ENCODE measurements at regions not wholly inside any gene's neighbourhood (a gene's known extent, or its start where the extent isn't known, plus 50 kb on each side); places are given as distances from the start of the nearest gene placed in this dataset.

- Histone ChIP-seq H2AFZ (ENCODE audit: low read depth, low read length, severe bottlenecking) (no peak overlapping the region), H3K27ac (ENCODE audit: low read depth, low read length) (no peak overlapping the region), H3K9me3 (ENCODE audit: insufficient read depth, low read length) (no peaks in the 10 kb centered on the region), H3K79me2 (ENCODE audit: insufficient read depth, low read length) (no peaks in the 10 kb centered on the region), H3K9me2 (replicated peaks; ENCODE audit: insufficient read depth, low read length) (no peaks in the 10 kb centered on the region), H4K20me1 (ENCODE audit: low read depth, low read length) (no peaks in the 10 kb centered on the region), H3K36me3 (ENCODE audit: low read length) (no peaks in the 10 kb centered on the region), H3K4me2 (ENCODE audit: low read depth, low read length, poor library complexity, severe bottlenecking) (no peak overlapping the region), H3K9ac (ENCODE audit: low read length) (no peak overlapping the region), H3K27me3 (ENCODE audit: low read length) (no peaks in the 10 kb centered on the region), H3K4me3 (ENCODE audit: insufficient read depth, low read length, poor library complexity, severe bottlenecking) (no peak overlapping the region), H3F3A (ENCODE audit: insufficient read depth) (no peaks in the 10 kb centered on the region)
- no peak for TF ChIP-seq EZH2phosphoT487 (conservative IDR thresholded peaks at IDR 0.05; ENCODE audit: low read length)
- TF ChIP-seq, protein P1, sequence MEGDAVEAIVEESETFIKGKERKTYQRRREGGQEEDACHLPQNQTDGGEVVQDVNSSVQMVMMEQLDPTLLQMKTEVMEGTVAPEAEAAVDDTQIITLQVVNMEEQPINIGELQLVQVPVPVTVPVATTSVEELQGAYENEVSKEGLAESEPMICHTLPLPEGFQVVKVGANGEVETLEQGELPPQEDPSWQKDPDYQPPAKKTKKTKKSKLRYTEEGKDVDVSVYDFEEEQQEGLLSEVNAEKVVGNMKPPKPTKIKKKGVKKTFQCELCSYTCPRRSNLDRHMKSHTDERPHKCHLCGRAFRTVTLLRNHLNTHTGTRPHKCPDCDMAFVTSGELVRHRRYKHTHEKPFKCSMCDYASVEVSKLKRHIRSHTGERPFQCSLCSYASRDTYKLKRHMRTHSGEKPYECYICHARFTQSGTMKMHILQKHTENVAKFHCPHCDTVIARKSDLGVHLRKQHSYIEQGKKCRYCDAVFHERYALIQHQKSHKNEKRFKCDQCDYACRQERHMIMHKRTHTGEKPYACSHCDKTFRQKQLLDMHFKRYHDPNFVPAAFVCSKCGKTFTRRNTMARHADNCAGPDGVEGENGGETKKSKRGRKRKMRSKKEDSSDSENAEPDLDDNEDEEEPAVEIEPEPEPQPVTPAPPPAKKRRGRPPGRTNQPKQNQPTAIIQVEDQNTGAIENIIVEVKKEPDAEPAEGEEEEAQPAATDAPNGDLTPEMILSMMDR (IDR thresholded peaks at IDR 0.05; ENCODE audit: insufficient read depth, low read length, poor library complexity, severe bottlenecking): no peak
Observed at GRCh38 chr2:16282511-16282910, 342.2 kb downstream of the MYCN start.

DNA sequence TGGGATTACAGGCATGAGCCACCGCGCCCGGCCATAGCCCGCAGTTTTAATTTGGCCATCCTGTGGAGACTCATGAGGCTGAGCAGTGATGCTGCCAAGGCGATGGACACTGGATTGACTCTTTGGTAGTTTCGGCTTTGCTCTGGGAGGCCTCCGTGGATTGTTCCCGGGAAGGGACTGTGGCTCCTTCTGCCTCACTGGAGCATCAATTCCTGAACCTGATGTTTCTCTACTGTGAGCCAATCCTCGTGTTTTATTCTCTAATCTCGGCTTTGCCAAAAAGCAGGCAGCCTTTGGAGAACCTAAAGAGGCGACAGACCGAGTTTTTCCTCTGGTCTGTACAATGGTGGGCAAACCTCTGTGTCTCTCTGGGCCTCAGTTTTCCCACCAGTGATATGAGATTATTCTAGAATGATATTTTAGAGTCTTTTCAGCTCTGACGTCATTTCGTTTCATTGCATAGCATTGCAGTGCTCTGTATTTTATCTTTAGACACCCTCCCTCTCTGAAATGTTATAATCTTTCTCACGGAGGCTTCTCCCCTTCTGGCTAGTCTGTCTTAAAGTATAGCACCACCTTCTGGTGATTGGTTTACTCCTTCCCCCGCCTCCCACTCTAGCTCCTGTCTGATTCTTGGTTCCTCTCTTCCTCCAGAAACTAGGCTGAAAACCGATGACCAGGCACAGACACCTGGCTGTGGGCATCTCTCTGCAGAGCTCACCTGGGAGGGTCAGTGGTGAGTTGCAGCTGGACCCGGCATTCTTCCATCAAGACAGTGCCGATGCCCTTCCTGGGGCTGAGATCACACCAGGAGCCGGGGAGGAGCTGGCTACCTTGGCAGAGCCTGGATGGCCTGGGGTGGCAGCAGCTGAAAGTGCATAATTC, 341.3 kb downstream of the MYCN start:
- Histone ChIP-seq H3K9me3 (ENCODE audit: insufficient read depth, low read length) (no peaks in the 10 kb centered on the region), H3K36me3 (ENCODE audit: low read length) (no peaks in the 10 kb centered on the region), H3K27ac (ENCODE audit: low read depth, low read length) (no peak overlapping the region), H3K4me2 (ENCODE audit: low read depth, low read length, poor library complexity, severe bottlenecking) (no peak overlapping the region), H3K9ac (ENCODE audit: low read length) (no peak overlapping the region), H2AFZ (ENCODE audit: low read depth, low read length, severe bottlenecking) (no peak overlapping the region), H3K27me3 (ENCODE audit: low read length) (no peaks in the 10 kb centered on the region), H3K9me2 (replicated peaks; ENCODE audit: insufficient read depth, low read length) (no peaks in the 10 kb centered on the region), H3K79me2 (ENCODE audit: insufficient read depth, low read length) (no peaks in the 10 kb centered on the region), H3F3A (ENCODE audit: insufficient read depth) (no peaks in the 10 kb centered on the region), H4K20me1 (ENCODE audit: low read depth, low read length) (no peaks in the 10 kb centered on the region), H3K4me3 (ENCODE audit: insufficient read depth, low read length, poor library complexity, severe bottlenecking) (no peak overlapping the region)
- no peak for TF ChIP-seq EZH2phosphoT487 (conservative IDR thresholded peaks at IDR 0.05; ENCODE audit: low read length)

DNA sequence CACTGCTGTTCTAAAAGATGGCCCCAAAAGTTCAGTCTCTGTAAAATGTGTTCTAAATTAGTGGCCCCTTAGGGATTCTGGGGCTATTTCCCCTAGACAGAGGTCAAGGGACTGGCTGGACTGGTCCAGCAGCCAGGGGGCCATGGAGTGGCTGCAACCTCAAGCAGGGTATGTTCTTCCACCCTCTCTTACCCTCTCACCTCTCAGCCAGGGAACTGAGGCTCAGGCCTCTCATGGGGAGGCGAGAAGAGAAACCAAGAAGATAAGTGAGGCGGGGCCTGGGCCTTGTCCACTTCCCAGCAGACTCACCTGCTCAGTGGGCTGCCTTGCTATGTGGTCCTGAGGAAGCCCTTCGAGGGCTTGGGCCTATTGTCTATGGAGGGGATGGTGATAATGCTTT, 339.7 kb downstream of the MYCN start:
- Histone ChIP-seq H3K4me2 (ENCODE audit: low read depth, low read length, poor library complexity, severe bottlenecking) (no peak overlapping the region), H3K36me3 (ENCODE audit: low read length) (no peaks in the 10 kb centered on the region), H3K9me3 (ENCODE audit: insufficient read depth, low read length) (no peaks in the 10 kb centered on the region), H2AFZ (ENCODE audit: low read depth, low read length, severe bottlenecking) (no peak overlapping the region), H3F3A (ENCODE audit: insufficient read depth) (no peaks in the 10 kb centered on the region), H4K20me1 (ENCODE audit: low read depth, low read length) (no peaks in the 10 kb centered on the region), H3K79me2 (ENCODE audit: insufficient read depth, low read length) (no peaks in the 10 kb centered on the region), H3K27ac (ENCODE audit: low read depth, low read length) (no peak overlapping the region), H3K4me3 (ENCODE audit: insufficient read depth, low read length, poor library complexity, severe bottlenecking) (no peak overlapping the region), H3K9ac (ENCODE audit: low read length) (no peak overlapping the region), H3K27me3 (ENCODE audit: low read length) (no peaks in the 10 kb centered on the region), H3K9me2 (replicated peaks; ENCODE audit: insufficient read depth, low read length) (no peaks in the 10 kb centered on the region)
- no peak for TF ChIP-seq EZH2phosphoT487 (conservative IDR thresholded peaks at IDR 0.05; ENCODE audit: low read length)
- TF ChIP-seq, protein P1 (IDR thresholded peaks at IDR 0.05; ENCODE audit: insufficient read depth, low read length, poor library complexity, severe bottlenecking): no peak

DNA sequence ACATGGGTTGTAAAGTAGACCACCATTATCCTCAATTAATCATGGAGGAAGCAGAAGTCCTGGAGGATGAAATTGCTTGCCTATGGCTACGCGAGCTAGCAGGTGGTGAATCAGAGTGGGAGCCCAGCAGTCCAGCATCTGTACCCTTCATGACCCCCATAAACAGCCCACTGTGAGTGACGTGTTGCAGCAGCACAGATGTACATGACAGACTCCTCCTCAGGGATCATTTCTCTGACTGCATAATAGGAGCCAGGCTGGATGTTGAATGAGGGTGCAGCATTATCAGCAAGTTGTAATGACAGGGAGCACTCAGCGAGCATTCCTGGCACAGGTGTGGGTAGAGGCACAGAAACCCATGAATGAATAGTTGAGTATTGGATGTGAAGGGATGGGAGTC, 339.3 kb downstream of the MYCN start:
- Histone ChIP-seq H3K9me3 (ENCODE audit: insufficient read depth, low read length) (no peaks in the 10 kb centered on the region), H2AFZ (ENCODE audit: low read depth, low read length, severe bottlenecking) (no peak overlapping the region), H3K4me2 (ENCODE audit: low read depth, low read length, poor library complexity, severe bottlenecking) (no peak overlapping the region), H4K20me1 (ENCODE audit: low read depth, low read length) (no peaks in the 10 kb centered on the region), H3K27me3 (ENCODE audit: low read length) (no peaks in the 10 kb centered on the region), H3K9ac (ENCODE audit: low read length) (no peak overlapping the region), H3K79me2 (ENCODE audit: insufficient read depth, low read length) (no peaks in the 10 kb centered on the region), H3F3A (ENCODE audit: insufficient read depth) (no peaks in the 10 kb centered on the region), H3K4me3 (ENCODE audit: insufficient read depth, low read length, poor library complexity, severe bottlenecking) (no peak overlapping the region), H3K27ac (ENCODE audit: low read depth, low read length) (no peak overlapping the region), H3K36me3 (ENCODE audit: low read length) (no peaks in the 10 kb centered on the region), H3K9me2 (replicated peaks; ENCODE audit: insufficient read depth, low read length) (no peaks in the 10 kb centered on the region)
- no peak for TF ChIP-seq EZH2phosphoT487 (conservative IDR thresholded peaks at IDR 0.05; ENCODE audit: low read length)
- TF ChIP-seq, protein P1 (IDR thresholded peaks at IDR 0.05; ENCODE audit: insufficient read depth, low read length, poor library complexity, severe bottlenecking): no peak
